ENCODE measurements at regions not wholly inside any gene's neighbourhood (a gene's known extent, or its start where the extent isn't known, plus 50 kb on each side); places are given as distances from the start of the nearest gene placed in this dataset.
A peak's percentile ranks its signal among the peaks of the same experiment; 100 is the strongest.

GRCh38 chr10:3902054-3902808 lies 117.2 kb upstream of the KLF6 start:
- DNase-seq (ENCODE audit: low read depth): no peak

- no peak for DNase-seq (ENCODE audit: low read depth)
These were observed 116.4 kb upstream of the KLF6 start for GRCh38 chr10:3901370-3901769.

GRCh38 chr10:3900391-3900790 lies 115.4 kb upstream of the KLF6 start:
- no peak for DNase-seq (ENCODE audit: low read depth)

GRCh38 chr10:3898821-3899220 lies 113.8 kb upstream of the KLF6 start:
- no peak for DNase-seq (ENCODE audit: low read depth)

- peak; percentile 49 for DNase-seq (ENCODE audit: low read depth)
These were observed 112.1 kb upstream of the KLF6 start for GRCh38 chr10:3897156-3897555.

GRCh38 chr10:3896161-3896560 lies 111.2 kb upstream of the KLF6 start:
- no peak for DNase-seq (ENCODE audit: low read depth)

GRCh38 chr10:3895045-3895631 lies 110.1 kb upstream of the KLF6 start:
- no peak for DNase-seq (ENCODE audit: low read depth)

GRCh38 chr10:3893901-3894563 lies 109.0 kb upstream of the KLF6 start:
- DNase-seq (ENCODE audit: low read depth): no peak

- no peak for DNase-seq (ENCODE audit: low read depth)
These were observed 107.7 kb upstream of the KLF6 start for GRCh38 chr10:3892440-3893425.

- no peak for DNase-seq (ENCODE audit: low read depth)
These were observed 106.4 kb upstream of the KLF6 start for GRCh38 chr10:3891396-3891795.

GRCh38 chr10:3890602-3891352 lies 105.8 kb upstream of the KLF6 start:
- no peak for DNase-seq (ENCODE audit: low read depth)

- peak; percentile 44 for DNase-seq (ENCODE audit: low read depth)
These were observed 105.0 kb upstream of the KLF6 start for GRCh38 chr10:3889961-3890522.

GRCh38 chr10:3887885-3888476 lies 103.0 kb upstream of the KLF6 start:
- peak; percentile 85 for DNase-seq (ENCODE audit: low read depth)

GRCh38 chr10:3887404-3887803 lies 102.4 kb upstream of the KLF6 start:
- DNase-seq (ENCODE audit: low read depth): no peak

GRCh38 chr10:3886641-3887251 lies 101.7 kb upstream of the KLF6 start:
- DNase-seq (ENCODE audit: low read depth): peak; percentile 76

- no peak for DNase-seq (ENCODE audit: low read depth)
These were observed 101.2 kb upstream of the KLF6 start for GRCh38 chr10:3886191-3886590.

GRCh38 chr10:3882855-3883254 lies 97.8 kb upstream of the KLF6 start:
- no peak for DNase-seq (ENCODE audit: low read depth)

GRCh38 chr10:3881622-3882021 lies 96.6 kb upstream of the KLF6 start:
- no peak for DNase-seq (ENCODE audit: low read depth)

- DNase-seq (ENCODE audit: low read depth): no peak
These were observed 94.1 kb upstream of the KLF6 start for GRCh38 chr10:3879073-3879472.
